HepG2 (cell line): ENCODE measurements at regions not wholly inside any gene's neighbourhood (a gene's known extent, or its start where the extent isn't known, plus 50 kb on each side); places are given as distances from the start of the nearest gene placed in this dataset.

Experiments used
- ATAC-seq: fragments of 200-7000 bp; cut with Tn5 transposase; 3 replicates; pipeline ENCODE4 v1.9.1; 2020; ENCODE audit warnings: mild to moderate bottlenecking, moderate library complexity
- BruUV-seq: library from RNA; stranded (reverse); fragments of 400-500 nt; replicated peaks from 2 replicates; lab custom pipeline; 2021; lab: Mats Ljungman, UMichigan
- CTCF ChIA-PET: fragments of 300-600 bp; formaldehyde crosslinking; extraction: SDS; loops from one replicate; lab custom pipeline; 2021; ENCODE audit warnings: low total read pairs, inconsistent platforms, low intra/inter-chr PET ratio; lab: Yijun Ruan, JAX
- POLR2A ChIA-PET: fragments of 350-600 bp; sonication (Branson Sonifier 250); formaldehyde crosslinking; loops from one replicate; lab custom pipeline; 2020; ENCODE audit warnings: antibody characterized with exemption, inconsistent platforms; lab: Yijun Ruan, JAX
- DNase-seq: peaks from one replicate; pipeline ENCODE4 v3.0.0-alpha.2; 2015; ENCODE audit warnings: low spot score
- FAIRE-seq: peaks from 3 replicates; lab custom pipeline; 2011; peaks lifted over from hg19 to GRCh38; lab: Jason Lieb, UNC
- H2AFZ ChIP-seq: one replicate; pipeline ENCODE4 v1.6.1; 2011; ENCODE audit warnings: low read length, inconsistent platforms
- H3K27ac ChIP-seq: fragments of 300-600 bp; 3 replicates; pipeline ENCODE4 v1.8.0; 2011; ENCODE audit warnings: mixed run types, mild to moderate bottlenecking, mixed read lengths, low read length, inconsistent platforms; ENCODE audit not compliant: insufficient read depth; ENCODE audit errors: extremely low read length
- H3K27me3 ChIP-seq, 2 experiments: fragments of 200-600 bp in 1 of 2; 2 replicates in 1 of 2; 3 replicates in 1 of 2; pipeline versions ENCODE4 v1.6.0 to v1.8.0; 2011; ENCODE audit warnings: low read length in 2 of 2, mild to moderate bottlenecking in 2 of 2, moderate library complexity in 2 of 2, inconsistent platforms in 1 of 2; ENCODE audit not compliant: insufficient read depth in 2 of 2, control insufficient read depth in 1 of 2
- H3K36me3 ChIP-seq, 2 experiments: fragments of 200-600 bp in 1 of 2; replicated peaks in 1 of 2; 2 replicates in 1 of 2; 3 replicates in 1 of 2; pipeline versions ENCODE4 v1.5.1 to v1.8.0; 2011; ENCODE audit warnings: low read length in 2 of 2, inconsistent platforms in 1 of 2; ENCODE audit not compliant: insufficient read depth in 2 of 2, control insufficient read depth in 1 of 2
- H3K4me1 ChIP-seq: 2 replicates; pipeline ENCODE4 v1.5.1; 2012; ENCODE audit warnings: low read length, inconsistent platforms; ENCODE audit not compliant: insufficient read depth
- H3K4me2 ChIP-seq: 2 replicates; pipeline ENCODE4 v1.6.0; 2011; ENCODE audit warnings: low read depth, low read length, inconsistent platforms
- H3K4me3 ChIP-seq, 3 experiments: fragments of 200-600 bp in 1 of 3; sonication (generic), shearing (Covaris generic) in 1 of 3; replicated peaks in 1 of 3; 2 replicates each; pipeline ENCODE4 v1.5.1; 2011 to 2016; ENCODE audit warnings: low read length in 3 of 3, inconsistent platforms in 2 of 3, low read depth in 2 of 3, mild to moderate bottlenecking in 2 of 3, control low read depth in 1 of 3, mixed read lengths in 1 of 3; ENCODE audit not compliant: insufficient read depth in 1 of 3
- H3K79me2 ChIP-seq: one replicate; pipeline ENCODE4 v1.6.1; 2011; ENCODE audit warnings: low read length, inconsistent platforms; ENCODE audit not compliant: insufficient read depth
- H3K9ac ChIP-seq: 2 replicates; pipeline ENCODE4 v1.6.0; 2011; ENCODE audit warnings: mild to moderate bottlenecking, low read depth, low read length, inconsistent platforms; ENCODE audit not compliant: insufficient read depth
- H3K9me3 ChIP-seq: 2 replicates; pipeline ENCODE4 v1.5.1; 2012; ENCODE audit warnings: mild to moderate bottlenecking, low read length
- H4K20me1 ChIP-seq: 2 replicates; pipeline ENCODE4 v1.6.0; 2011; ENCODE audit warnings: inconsistent platforms, mild to moderate bottlenecking, low read length, moderate library complexity; ENCODE audit not compliant: insufficient read depth
- ELF1 ChIP-seq: sonication (generic); formaldehyde crosslinking; IDR thresholded peaks from 2 replicates; pipeline ENCODE4 v1.4.0; 2020; ENCODE audit warnings: missing genetic modification reagents
- SOX5 ChIP-seq: IDR thresholded peaks from 2 replicates; pipeline ENCODE4 v1.6.1; 2016; ENCODE audit warnings: borderline replicate concordance
- TCF7L2 ChIP-seq: IDR thresholded peaks from 2 replicates; pipeline ENCODE4 v1.6.1; 2011; ENCODE audit warnings: mild to moderate bottlenecking, low read depth, low read length, moderate library complexity
- ZNF138 ChIP-seq: sonication (generic); formaldehyde crosslinking; IDR thresholded peaks from 2 replicates; pipeline ENCODE4 v1.5.0; 2020; ENCODE audit warnings: mild to moderate bottlenecking, low read depth, missing genetic modification reagents
- ZNF17 ChIP-seq: sonication (generic); formaldehyde crosslinking; IDR thresholded peaks from 2 replicates; pipeline ENCODE4 v1.5.0; 2020; ENCODE audit warnings: mild to moderate bottlenecking, missing genetic modification reagents
- ZNF333 ChIP-seq: sonication (generic); formaldehyde crosslinking; IDR thresholded peaks from 2 replicates; pipeline ENCODE4 v1.4.0; 2020; ENCODE audit warnings: mild to moderate bottlenecking, missing genetic modification reagents, borderline replicate concordance
- ZNF562 ChIP-seq: sonication (generic); formaldehyde crosslinking; IDR thresholded peaks from 2 replicates; pipeline ENCODE4 v1.8.0; 2022; ENCODE audit warnings: missing genetic modification reagents, borderline replicate concordance
- WGBS: methylation state at CpG from one replicate; pipeline ENCODE4 v1.1.6; 2017; ENCODE audit warnings: low lambda C conversion rate; 5-methylcytosine and 5-hydroxymethylcytosine counted together
- in situ Hi-C: cut with HindIII; loops from 2 replicates; pipeline ENCODE4 v1.10.0; 2017; ENCODE audit warnings: low pct_unique_long_range_greater_than_20kb; ENCODE audit not compliant: extremely low pct_ligation_motif_present
- intact Hi-C: fragments of 100-400 bp; cut with micrococcal nuclease; formaldehyde crosslinking; loops from one replicate; pipeline ENCODE4 v1.10.0; 2022; ENCODE audit not compliant: unreplicated experiment
- TF ChIP-seq, protein P1 (sequence below): sonication (generic); formaldehyde crosslinking; IDR thresholded peaks from 2 replicates; pipeline ENCODE4 v1.8.1; 2023; ENCODE audit warnings: mild to moderate bottlenecking, moderate library complexity, missing genetic modification reagents
- TF ChIP-seq, protein P2 (sequence below): sonication (generic); formaldehyde crosslinking; IDR thresholded peaks from 2 replicates; pipeline ENCODE4 v1.9.0; 2022; ENCODE audit warnings: missing genetic modification reagents, mild to moderate bottlenecking, borderline replicate concordance

DNA sequence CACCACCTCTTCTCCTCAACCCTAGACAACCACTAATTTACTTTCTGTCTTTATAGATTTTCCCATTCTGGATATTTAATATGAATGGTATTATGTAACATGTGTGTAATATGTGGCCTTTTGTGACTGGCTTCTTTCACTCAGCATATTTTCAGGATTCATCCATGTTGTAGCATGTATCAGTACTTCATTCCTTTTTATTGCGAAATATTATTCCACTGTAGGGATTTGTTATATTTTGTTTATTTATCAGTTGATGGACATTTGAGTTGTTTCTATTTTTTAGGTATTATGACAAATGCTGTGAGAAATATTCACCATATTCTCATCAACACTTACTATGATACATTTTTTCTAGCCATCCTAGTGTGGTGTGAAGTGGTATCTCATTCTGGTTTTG is 138.8 kb upstream of the DLGAP1 start:
- POLR2A ChIA-PET = no interaction called here
- H3K9ac ChIP-seq = no peak overlapping the region
- no peaks in the 10 kb centered on the region; a peak in 1 of 5 replicates for H3K27me3 ChIP-seq
- no peak for ATAC-seq
- H3K9me3 ChIP-seq = no peaks in the 10 kb centered on the region
- H3K79me2 ChIP-seq = no peaks in the 10 kb centered on the region
- CTCF ChIA-PET = no interaction called here
- H4K20me1 ChIP-seq = no peaks in the 10 kb centered on the region
- no peak for DNase-seq
- FAIRE-seq = no peak
- no peak overlapping the region for H2AFZ ChIP-seq
- no peak overlapping the region for H3K4me3 ChIP-seq
- intact Hi-C loops (no loop called here), in situ Hi-C loops (no loop called here)
- no TSS peak for BruUV-seq
- no peak overlapping the region for H3K4me2 ChIP-seq
- peaks cover 9% of the 10 kb centered on the region for H3K4me1 ChIP-seq
- no peak for TF ChIP-seq SOX5 (CRISPR knock-in tag)
- TF ChIP-seq ZNF138 (CRISPR knock-in tag) = no peak
- TF ChIP-seq, protein P1, sequence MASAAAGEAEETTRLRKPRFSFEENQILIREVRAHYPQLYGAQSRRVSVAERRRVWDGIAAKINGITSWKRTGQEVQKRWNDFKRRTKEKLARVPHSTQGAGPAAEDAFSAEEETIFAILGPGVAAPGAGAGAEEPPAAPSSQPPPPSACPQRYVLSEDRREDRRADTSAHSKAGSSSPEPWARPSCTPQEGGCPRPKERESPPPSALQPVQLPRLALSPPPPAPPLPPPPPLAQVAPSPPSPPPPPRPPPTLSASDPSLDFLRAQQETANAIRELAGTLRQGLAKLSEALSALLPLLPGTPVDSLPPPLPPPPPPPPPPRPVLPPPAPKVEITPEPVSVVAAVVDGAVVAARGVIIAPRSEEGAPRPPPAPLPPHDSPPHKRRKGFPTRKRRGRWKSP (CRISPR knock-in tag) = no peak
- TF ChIP-seq ZNF17 (CRISPR knock-in tag) = no peak
- TF ChIP-seq ELF1 (CRISPR knock-in tag) = no peak
- no peak for TF ChIP-seq ZNF562 (CRISPR knock-in tag)
- TF ChIP-seq, protein P2, sequence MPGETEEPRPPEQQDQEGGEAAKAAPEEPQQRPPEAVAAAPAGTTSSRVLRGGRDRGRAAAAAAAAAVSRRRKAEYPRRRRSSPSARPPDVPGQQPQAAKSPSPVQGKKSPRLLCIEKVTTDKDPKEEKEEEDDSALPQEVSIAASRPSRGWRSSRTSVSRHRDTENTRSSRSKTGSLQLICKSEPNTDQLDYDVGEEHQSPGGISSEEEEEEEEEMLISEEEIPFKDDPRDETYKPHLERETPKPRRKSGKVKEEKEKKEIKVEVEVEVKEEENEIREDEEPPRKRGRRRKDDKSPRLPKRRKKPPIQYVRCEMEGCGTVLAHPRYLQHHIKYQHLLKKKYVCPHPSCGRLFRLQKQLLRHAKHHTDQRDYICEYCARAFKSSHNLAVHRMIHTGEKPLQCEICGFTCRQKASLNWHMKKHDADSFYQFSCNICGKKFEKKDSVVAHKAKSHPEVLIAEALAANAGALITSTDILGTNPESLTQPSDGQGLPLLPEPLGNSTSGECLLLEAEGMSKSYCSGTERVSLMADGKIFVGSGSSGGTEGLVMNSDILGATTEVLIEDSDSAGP = no peak
- TF ChIP-seq ZNF333 (CRISPR knock-in tag) = no peak
- no peak for TF ChIP-seq TCF7L2
- no peaks in the 10 kb centered on the region for H3K36me3 ChIP-seq
- WGBS = 8% methylated on average over 1 of the region's 1 CpG
- H3K27ac ChIP-seq = no peak overlapping the region
